CD4-positive, alpha-beta T cell treated with Interleukin-17A for 4 hours (primary cell): ENCODE measurements at regions not wholly inside any gene's neighbourhood (a gene's known extent, or its start where the extent isn't known, plus 50 kb on each side); places are given as distances from the start of the nearest gene placed in this dataset.
"Not testable (repeated sequence)": the region's sequence is repeated elsewhere in the genome, so short reads cannot be mapped to it uniquely, and the experiment has no call there.

Source experiments
- DNase-seq: peaks from one replicate; pipeline ENCODE4 v3.0.0-alpha.2; 2020; ENCODE audit warnings: mixed read lengths

GRCh38 chr2:133986081-133986837 is 267.6 kb upstream of the MGAT5 start:
- no peak for DNase-seq

- no peak for DNase-seq
Observed at GRCh38 chr2:133986881-133987795, 266.7 kb upstream of the MGAT5 start.

- DNase-seq: no peak
Observed at GRCh38 chr2:133988316-133988891, 265.5 kb upstream of the MGAT5 start.

- DNase-seq: no peak
Observed at GRCh38 chr2:133991606-133992168, 262.2 kb upstream of the MGAT5 start.

GRCh38 chr2:133992454-133992853 is 261.4 kb upstream of the MGAT5 start:
- no peak for DNase-seq

GRCh38 chr2:133993160-133993559 is 260.7 kb upstream of the MGAT5 start:
- DNase-seq: no peak

GRCh38 chr2:133998726-133999125 is 255.1 kb upstream of the MGAT5 start:
- not testable (repeated sequence) for DNase-seq

- DNase-seq: no peak
Observed at GRCh38 chr2:134002391-134002790, 251.5 kb upstream of the MGAT5 start.

- no peak for DNase-seq
Observed at GRCh38 chr2:134002921-134003320, 251.0 kb upstream of the MGAT5 start.

- DNase-seq: no peak
Observed at GRCh38 chr2:134004467-134004866, 249.4 kb upstream of the MGAT5 start.

GRCh38 chr2:134008837-134009236 is 245.0 kb upstream of the MGAT5 start:
- DNase-seq: no peak

GRCh38 chr2:134009440-134009839 is 244.4 kb upstream of the MGAT5 start:
- no peak for DNase-seq

- not testable (repeated sequence) for DNase-seq
Observed at GRCh38 chr2:134009906-134010305, 244.0 kb upstream of the MGAT5 start.

GRCh38 chr2:134011936-134012586 is 241.8 kb upstream of the MGAT5 start:
- no peak for DNase-seq

- no peak for DNase-seq
Observed at GRCh38 chr2:134014196-134014960, 239.5 kb upstream of the MGAT5 start.

- DNase-seq: no peak
Observed at GRCh38 chr2:134019871-134020270, 234.0 kb upstream of the MGAT5 start.

- DNase-seq: no peak
Observed at GRCh38 chr2:134020608-134021007, 233.3 kb upstream of the MGAT5 start.

GRCh38 chr2:134021830-134022524 is 231.9 kb upstream of the MGAT5 start:
- no peak for DNase-seq

GRCh38 chr2:134023854-134024253 is 230.0 kb upstream of the MGAT5 start:
- no peak for DNase-seq

GRCh38 chr2:134027980-134028379 is 225.9 kb upstream of the MGAT5 start:
- DNase-seq: no peak

GRCh38 chr2:134029418-134029817 is 224.5 kb upstream of the MGAT5 start:
- DNase-seq: no peak
